NCI-H2081 (cell line): ENCODE measurements at regions not wholly inside any gene's neighbourhood (a gene's known extent, or its start where the extent isn't known, plus 50 kb on each side); places are given as distances from the start of the nearest gene placed in this dataset.
A peak's percentile ranks its signal among the peaks of the same experiment; 100 is the strongest.
"Not testable (repeated sequence)": the region's sequence is repeated elsewhere in the genome, so short reads cannot be mapped to it uniquely, and the experiment has no call there.

Experiments used
- DNase-seq, 2 experiments: peaks; one replicate each; lab custom pipeline; 2025; lab: John Stamatoyannopoulos, UW

DNA sequence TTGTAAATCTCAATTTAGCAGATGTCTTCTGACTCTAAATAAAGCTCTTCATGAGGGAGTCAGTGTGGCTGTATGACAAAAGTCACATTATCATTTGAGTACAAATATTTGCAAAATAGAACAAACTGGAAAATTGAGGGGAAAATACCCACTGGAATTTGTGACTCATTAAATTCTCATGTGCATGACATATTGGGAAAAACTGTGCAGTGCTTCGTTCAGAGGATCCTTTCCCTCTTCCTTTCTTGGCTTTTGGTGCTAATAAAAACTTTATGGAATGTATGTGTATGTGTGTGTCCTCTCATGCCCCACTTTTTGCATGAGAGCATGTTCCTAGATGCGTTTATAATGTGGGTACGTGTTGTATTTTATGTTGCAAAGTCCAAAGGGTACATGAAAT lies 267.8 kb downstream of the KTN1 start:
- no peak for DNase-seq

DNA sequence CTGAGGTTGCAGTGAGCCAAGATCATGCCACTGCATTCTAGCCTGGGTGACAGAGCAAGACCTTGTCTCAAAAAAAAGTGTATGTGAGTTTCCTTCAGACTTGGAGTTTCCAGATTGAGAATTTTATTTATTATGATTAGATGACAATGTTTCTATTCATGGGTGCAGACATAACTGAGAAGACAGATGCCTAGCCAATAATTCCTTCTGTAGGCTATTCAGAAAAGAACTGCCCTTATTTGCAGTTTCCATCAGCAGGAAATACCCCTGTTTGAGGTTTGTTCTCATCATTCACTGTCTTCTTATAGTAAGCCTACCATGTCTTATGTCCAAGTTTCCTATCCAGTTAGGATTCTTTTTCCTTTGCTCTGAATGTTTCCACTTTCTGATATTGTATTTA lies 269.0 kb downstream of the KTN1 start:
- no peak for DNase-seq

DNA sequence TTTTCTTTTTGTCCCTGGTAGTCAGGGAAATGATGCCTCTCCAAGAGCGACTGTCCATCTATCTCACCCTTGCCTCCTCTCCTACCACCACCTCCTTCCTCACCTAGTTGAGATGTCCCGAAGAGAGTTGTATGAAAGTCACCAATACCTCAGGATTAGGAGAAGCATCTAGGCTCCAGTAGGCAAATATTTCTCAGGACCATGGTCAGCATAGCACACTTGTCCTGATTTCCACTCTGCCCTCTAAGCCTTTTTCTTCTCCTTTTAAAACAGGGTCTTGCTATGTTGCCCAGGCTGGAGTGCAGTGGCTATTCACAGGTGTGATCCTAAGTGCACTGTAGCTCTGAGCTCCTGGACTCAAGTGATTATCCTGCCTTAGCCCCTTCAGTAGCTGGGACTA lies 268.4 kb upstream of the PELI2 start:
- DNase-seq, result no peak

DNA sequence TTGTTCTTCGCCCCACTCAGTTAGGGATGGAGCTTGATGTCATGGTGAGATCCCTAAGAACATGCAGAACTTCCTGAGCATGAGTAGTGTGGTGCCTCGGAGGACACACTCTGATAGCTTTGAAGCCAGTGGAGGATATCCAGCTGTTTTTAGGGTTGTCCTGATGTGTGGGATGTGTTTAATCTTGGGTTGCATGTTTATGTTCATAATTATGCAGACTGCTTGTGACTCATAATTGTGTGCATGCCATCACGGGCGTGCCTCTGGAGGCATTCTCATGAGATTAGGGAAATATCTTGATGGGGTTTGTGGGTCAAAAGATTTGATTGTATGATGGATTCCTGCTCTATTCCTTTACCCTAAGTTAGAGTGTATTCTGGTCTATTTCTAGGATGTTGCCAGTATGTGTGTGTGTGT lies 267.4 kb upstream of the PELI2 start:
- DNase-seq, result no peak

DNA sequence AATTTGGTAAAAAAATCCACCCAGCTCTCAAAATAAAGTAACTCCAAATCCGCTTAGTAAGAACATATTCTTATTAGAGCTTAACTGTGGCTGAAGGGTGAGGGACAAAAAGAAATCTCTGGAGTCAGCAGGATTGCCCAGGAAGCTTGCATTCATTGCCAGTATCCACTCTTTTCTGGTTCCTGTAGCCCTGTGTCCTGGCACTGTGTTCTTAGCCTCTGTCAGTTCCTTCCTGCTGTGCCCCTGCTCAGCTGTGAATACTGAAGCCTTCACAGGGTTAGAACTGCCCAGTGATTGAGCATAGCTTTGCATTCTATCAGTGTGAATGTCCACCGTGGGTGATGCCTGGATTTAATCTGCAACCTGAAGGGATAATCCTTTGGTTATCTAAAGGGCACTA lies 266.9 kb upstream of the PELI2 start:
- DNase-seq, result no peak

DNA sequence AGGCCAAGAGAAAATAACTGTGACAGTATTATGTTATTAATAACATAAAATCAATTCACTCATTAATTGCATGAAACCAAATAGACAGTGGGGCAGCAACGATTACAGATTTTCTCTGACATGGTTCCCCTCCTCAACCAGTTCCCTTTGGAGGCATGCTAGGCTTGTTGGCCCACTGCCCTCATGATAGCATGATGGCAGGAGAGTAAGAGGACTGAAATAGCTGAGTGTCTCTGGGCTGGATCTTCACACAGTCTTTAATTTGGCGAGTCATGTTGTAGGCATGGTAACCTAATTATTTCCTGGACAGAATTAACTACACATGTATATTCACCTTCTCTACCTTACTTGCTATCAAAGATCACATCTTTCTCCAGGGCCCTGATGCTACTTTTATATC lies 266.2 kb upstream of the PELI2 start:
- no peak for DNase-seq

DNA sequence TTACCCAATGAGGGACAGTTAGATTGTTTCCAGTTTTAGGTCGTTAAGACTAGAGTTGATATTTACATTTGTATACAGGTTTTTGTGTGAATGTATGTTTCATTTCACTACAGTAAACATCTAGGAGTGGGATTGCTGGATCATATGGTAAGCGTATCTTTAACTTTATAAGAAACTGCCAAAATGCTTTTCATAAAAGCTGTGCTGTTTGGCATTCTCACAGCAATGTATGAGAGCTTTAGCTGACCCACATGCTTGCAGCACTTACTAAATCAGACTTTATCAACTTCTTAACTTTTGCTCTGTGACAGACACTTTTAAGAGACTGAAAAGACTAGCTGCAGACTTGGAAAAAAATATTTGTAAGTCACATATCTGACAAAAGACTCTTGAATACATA lies 262.5 kb upstream of the PELI2 start:
- no peak for DNase-seq

DNA sequence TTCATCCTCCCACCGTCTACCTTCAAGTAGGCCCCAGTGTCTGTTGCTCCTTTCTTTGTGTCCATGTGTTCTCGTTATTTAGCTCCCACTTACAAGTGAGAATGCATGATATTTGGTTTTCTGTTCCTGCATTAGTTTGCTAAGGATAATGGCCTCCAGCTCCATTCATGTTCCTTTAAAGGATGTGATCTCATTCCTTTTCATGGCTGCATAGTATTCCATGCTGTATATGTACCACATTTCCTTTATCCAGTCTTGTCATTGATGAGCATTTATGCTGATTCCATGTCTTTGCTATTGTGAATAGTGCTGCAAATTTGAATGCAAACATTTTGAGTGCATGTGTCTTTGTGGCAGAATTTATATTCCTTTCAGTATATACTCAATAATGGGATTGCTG lies 259.6 kb upstream of the PELI2 start:
- DNase-seq, result no peak

DNA sequence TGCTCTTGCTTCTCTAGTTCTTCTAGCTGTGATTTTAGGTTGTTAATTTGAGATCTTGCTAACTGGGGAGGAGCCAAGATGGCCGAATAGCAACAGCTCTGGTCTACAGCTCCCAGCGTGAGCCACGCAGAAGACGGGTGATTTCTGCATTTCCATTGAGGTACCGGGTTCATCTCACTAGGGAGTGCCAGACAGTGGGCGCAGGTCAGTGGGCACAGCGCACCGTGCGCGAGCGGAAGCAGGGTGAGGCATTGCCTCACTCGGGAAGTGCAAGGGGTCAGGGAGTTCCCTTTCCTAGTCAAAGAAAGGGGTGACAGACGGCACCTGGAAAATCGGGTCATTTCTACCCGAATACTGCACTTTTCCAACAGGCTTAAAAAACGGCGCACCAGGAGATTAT lies 256.6 kb upstream of the PELI2 start:
- DNase-seq, result not testable (repeated sequence)

DNA sequence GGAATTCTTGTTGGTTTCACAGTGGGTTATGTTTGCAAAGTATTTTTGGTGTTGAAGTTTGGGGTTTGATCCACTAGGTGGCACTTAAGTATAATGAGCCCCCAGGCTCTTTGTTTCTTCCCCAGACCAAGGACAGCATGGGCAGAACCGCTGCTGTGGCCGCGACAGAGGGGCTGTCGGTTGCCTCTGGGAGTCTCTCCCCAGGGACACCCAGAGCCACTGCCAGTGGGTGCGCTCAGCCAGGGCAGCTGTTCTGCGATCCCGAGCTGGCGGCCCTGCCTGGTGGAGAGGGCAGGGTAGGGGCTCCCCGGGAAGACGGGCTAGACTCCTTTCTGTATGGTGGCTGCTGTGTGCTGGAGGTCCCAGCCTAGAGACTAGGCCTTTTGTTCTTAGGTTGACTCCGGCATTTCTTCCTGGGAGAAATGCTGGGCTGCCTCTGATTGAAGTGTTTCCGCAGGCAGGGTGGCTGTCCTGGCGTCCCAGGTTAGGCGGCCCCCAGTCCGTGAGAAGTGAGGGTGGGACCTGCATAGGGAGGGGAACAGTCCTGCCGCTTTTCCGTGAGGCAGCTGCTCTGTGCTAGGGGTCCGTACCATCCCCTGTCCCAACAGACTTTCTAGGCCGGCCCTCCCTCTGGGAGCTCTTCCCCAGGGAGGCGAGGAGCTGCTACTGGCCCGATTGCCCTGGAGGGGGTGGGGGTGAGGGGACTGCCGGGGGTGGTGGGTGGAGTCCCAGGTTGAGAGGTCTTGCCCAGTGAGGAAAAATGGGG lies 253.1 kb upstream of the PELI2 start:
- DNase-seq, result no peak

DNA sequence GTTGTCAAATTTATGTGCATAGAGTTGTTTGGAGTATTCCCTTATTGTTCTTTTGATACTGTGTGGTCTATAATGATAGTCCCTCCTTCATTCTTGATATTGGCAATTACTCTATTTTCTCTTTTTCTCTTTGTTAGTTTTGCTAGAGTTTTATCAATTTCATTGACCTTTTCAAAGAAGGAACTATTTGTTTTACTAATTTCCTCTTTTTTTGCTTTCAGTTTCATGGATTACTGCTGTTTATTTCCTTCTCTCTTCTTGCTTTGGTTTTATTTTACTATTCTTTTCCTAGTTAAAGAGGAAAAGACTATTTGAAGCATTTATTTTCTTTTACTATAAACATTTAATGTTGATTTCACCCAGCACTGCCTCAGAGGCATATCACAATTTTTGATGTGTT lies 250.9 kb upstream of the PELI2 start:
- no peak for DNase-seq

DNA sequence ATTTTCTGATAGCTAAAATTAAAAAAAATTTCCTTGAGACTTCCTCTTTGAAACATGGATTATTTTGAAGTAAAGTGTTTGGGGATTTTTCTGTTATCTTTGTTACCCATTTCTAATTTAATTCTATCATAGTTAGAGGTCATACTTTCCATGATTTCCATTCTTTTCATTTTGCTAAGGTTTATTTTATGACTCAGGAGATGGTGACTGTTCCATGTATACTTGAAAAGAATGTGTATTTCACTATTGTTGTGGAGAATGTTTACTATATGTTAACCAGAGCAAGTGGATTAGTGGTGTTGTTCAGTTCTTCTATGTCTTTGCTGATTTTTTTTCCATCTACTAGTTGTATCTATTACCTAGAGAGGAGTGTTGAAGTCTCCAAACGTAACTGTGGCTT lies 250.5 kb upstream of the PELI2 start:
- DNase-seq, result no peak

DNA sequence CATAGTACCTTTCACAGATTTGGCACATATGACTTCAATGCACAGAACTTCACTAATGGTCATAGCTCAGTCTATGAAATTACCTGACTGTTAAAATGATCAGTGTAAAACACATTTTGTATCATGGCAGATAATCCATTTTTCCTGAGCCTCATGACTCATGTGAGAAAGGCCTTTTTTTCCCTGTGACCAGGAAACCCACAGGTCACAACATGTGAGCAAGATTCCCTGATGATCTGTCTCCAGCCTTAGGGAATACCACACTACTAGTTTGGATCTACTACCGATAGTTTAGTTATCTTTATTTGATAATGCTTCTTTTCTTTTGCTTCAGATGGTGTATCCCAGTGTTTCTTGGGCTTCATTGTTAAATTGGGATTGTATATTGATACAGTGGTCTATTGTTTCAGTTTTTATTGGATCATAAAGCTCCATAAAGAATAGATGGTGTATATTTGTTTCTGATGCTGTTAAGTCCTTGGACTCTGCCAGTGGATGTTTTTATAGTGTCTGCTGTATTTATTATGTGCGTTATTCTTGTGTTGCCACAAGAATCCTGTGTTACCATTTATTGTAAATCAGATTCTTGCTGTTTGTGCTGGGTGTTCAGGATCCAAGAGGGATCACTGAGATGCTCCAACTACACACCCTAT lies 248.7 kb upstream of the PELI2 start:
- no peak for DNase-seq

DNA sequence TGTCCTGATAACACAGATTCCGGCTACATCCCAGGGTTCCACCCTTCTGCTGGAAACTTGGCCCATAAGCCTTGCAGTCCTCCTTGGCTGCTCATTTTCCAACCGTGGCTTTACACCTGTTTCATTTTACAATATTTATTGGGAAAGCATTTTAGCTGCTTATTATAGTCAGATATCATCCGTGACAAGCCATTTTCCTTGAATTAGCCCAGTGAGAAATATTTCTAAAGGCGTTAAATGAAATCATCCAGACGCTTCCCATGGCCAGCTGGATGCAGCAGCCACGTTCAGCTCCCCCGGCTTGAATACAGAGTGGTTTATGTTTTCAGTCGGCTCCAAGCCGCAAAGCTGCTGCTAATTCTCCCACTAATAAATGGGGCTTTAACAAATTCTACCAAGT lies 245.0 kb upstream of the PELI2 start:
- DNase-seq, result no peak

DNA sequence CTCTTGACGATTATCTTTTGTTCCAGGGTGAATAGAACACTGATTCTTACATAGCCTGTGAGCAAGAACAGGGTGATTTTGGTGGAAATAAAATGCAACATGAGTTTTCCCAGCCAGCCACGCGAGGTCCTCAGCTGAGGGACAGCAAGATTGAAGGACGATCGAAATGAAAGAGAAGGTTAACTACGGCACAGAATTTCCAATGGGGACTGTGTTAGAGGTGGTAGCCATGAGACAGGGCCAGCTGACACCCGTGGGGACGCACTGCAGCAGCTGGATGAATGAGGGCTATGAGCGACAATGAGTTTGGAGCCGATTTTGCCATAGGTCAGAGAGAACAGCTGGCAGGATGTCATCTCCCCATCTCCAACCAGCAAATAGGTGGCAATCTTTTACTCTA lies 243.4 kb upstream of the PELI2 start:
- no peak for DNase-seq

DNA sequence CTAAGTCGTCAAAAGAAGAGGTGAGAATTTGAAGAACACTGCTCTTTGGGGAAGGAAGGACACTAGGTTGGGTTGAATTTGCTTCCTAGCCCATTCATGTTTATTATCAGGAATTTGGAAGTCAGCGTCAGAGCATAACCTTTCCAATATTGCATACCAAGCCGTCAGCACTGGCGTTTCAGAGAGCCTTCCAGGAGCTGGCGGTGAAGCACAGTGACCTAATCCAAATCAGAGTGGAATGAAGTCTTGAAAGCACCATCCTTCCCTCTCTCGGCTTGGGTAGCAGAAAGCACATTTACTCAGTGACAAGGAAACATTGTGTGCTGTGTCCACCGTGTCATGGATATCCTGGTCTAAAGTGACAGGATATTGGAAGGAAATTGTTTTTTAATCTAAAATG lies 240.3 kb upstream of the PELI2 start:
- DNase-seq, result no peak

DNA sequence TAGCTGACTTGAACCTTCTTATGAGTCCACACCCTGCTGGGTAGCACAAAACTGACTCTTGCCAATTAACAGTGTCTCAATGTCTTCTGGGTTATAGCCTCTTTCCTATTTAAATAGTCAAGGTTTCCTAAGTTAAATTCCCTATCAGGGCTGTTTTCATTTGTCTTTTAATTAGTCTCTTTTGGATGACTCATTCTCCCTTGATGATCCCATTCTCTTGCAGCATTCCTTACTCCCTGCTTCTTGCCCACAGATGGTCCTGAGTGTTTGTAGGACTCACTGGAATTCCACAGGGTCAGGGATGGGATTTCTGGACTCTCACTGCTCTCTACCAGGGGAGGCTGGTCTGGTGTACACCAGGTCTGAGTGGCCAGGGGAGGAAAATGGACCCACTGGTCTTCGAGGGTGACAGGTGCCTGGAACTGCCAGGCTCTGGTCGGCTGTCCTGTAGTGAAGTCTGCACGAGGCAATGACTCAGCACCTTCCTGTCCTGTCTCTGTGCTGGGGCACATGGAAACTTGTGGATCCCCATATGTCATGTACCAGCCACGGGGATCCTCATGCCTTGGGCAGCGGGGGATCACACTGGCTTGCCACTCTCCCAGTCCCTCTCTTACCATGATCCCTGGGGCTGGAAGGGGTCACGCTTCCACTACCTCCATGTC lies 236.5 kb upstream of the PELI2 start:
- no peak for DNase-seq

DNA sequence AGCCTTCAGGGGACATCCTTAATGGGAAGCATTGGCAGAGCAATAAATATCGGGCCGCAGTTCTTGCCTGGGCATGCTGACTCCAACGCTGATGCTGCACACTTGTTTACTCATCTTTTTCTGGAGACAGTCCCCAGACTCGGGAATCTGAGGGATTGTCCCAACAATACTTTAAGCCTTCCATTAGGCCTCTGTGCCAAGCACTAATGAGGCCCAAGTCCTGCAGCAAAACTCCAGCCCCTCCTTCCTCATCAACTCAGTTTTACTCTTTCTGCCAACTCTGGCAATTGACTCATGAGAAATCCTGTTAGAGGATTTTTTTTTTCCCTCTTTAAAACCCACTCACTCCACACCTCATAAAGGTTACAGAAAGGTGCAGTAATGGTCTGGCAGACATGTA lies 233.4 kb upstream of the PELI2 start:
- DNase-seq, result no peak

DNA sequence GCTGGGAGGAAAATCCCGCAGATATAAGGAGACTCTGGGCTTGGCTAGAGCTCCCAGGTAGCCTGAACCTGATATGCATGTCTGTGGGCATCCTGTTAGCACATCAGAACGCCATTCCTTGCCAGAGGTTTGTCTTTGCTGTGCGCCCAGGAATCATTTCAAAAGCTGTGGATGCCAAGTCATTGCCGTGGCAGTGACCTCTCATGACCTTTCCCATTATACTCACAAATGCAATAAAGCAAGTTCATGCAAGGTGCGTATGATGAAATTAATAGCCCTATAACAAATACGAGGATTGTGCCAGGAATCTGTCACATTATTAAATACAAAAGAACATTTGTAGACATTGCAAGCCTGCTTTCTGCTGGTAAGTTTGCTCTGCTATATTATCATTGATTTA lies 229.1 kb upstream of the PELI2 start:
- DNase-seq, result peak; percentile 57 to 85

DNA sequence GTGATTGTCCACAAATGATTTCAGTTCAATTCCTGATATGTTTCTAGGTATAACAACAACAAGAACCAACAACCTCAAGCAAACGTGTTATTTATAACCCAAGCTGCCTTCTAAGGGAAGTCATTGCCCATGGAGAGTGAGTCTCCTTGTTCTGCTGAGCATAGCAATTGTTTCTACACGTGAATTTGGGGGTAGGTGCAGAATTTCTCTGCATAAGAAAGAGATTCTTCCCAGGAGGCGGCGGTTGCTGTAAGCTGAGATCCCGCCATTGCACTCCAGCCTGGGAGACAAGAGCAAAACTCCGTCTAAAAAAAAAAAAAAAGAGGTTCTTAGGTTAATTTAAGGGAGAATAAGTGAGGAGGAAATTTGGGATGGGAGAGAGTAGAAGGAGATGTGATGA lies 226.5 kb upstream of the PELI2 start:
- DNase-seq, result no peak

DNA sequence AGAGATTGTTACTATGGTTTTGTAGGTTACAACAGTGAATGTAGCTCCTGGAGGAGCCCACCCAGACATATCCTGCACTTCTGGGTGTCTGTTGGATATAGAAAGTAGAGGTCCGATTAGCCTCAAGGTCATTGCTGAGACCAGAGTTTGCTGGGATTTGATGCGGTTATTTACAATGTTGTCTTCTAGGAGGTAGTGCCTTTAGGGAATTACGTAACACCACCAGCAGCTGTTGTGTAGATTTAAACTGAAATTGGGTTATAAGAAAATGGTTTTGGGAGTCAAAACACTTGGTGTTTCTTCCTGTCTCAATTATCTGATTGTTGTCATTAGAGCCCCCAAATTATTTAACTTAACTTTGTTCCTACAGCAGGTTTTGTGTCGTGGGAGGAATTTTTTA lies 225.3 kb upstream of the PELI2 start:
- DNase-seq, result no peak

DNA sequence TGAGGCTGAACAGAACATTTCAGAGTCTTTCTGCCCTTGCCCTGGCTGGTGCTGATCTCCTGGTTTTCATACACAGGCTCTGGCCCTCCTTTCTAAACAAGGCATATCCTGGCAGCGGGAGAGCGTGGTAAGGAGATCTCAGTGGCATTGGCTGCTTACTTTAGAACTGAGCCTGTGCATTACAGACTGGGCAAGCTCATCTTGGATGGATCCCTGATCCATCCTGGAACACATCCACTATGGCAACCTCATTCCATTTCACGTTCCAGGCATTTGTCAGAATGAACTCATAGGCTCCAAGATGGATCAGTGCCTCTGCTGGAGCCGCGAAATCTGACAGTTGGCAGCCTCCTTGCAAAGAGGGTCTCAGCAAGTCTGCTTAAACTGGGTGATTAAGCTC lies 224.5 kb upstream of the PELI2 start:
- no peak for DNase-seq

DNA sequence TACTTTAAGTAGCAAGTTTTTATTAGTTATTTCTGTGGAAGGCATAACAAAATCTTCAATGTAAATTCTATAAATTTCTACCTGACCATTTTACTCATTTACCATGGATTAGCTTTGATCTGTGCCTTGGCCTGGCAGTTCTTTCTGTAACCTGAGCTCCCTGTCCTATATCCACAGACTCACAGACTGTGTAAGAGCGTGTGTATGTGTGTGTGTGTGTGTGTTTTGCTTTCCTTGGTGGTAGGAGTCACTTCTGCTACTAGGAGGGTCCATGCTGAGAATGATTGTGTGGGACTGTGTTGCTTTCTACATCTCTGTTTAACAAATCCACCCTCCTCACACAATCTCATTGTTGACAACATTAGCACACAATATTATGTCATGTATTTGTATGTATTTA lies 221.2 kb upstream of the PELI2 start:
- no peak for DNase-seq

DNA sequence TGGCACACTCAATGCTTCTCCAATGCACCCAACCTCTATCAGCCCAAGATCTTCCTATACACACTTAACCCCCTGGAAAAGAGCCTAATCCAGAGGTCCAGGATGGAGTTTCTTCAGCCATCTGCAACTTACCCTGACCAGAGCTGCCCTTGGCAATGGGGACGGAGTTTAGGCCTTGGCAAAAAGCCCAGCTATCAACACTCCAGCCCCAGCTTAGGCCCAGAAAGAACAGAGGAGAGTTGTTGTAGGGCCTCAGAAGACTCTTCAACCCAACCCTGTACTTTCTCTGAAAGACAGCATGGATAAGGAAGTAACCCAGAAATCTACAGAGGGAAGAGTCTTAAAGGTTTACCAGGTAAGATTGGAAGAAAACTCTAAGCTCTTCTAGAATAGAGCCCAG lies 219.3 kb upstream of the PELI2 start:
- DNase-seq, result no peak
